H54 (cell line): ENCODE measurements at regions not wholly inside any gene's neighbourhood (a gene's known extent, or its start where the extent isn't known, plus 50 kb on each side); places are given as distances from the start of the nearest gene placed in this dataset.
"Not testable (repeated sequence)": the region's sequence is repeated elsewhere in the genome, so short reads cannot be mapped to it uniquely, and the experiment has no call there.

Experiments
- DNase-seq: peaks from one replicate; pipeline ENCODE4 v3.0.0; 2011; ENCODE audit warnings: low spot score, mixed read lengths; ENCODE audit not compliant: insufficient read length
- FAIRE-seq: peaks from 3 replicates; lab custom pipeline; 2011; peaks lifted over from hg19 to GRCh38; lab: Jason Lieb, UNC
- POLR2A ChIP-seq: IDR thresholded peaks from 2 replicates; pipeline ENCODE4 v1.6.1; 2011; ENCODE audit warnings: low read depth, mild to moderate bottlenecking, low read length

DNA sequence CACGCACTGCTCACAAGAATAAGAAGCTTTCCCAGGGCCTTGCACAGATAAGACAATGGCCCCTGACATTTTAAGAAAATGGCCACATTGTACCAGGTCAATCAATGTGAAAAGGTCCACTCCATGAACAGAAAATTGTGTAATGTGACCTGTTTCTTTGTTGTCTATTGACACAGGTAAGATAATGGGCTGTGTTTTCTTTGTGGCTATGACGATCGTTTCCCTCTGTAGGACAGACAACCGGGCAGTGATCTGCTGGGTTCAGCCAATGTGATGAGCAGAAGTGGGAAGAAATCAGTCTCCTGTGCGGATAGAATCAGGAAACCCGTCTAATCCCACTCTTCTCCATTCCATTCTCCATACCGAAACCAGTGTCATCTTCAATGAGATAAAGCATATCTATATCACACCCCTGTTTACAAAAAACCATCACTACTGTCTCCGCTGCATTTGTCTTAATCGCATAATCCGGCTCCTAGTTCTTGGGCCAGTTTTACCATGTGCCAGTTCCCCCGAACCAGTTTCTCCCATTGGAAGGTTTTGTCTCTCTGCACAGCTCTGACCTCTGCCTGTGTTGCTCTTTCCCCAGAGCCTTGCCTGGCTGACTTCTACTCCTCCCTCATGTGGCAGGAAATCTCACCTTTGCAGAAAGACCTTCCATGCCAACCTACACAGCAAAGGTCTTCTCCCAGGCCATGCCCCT is 66.9 kb upstream of the ATF7IP2 start:
- DNase-seq: no peak
- no peak for TF ChIP-seq POLR2A

DNA sequence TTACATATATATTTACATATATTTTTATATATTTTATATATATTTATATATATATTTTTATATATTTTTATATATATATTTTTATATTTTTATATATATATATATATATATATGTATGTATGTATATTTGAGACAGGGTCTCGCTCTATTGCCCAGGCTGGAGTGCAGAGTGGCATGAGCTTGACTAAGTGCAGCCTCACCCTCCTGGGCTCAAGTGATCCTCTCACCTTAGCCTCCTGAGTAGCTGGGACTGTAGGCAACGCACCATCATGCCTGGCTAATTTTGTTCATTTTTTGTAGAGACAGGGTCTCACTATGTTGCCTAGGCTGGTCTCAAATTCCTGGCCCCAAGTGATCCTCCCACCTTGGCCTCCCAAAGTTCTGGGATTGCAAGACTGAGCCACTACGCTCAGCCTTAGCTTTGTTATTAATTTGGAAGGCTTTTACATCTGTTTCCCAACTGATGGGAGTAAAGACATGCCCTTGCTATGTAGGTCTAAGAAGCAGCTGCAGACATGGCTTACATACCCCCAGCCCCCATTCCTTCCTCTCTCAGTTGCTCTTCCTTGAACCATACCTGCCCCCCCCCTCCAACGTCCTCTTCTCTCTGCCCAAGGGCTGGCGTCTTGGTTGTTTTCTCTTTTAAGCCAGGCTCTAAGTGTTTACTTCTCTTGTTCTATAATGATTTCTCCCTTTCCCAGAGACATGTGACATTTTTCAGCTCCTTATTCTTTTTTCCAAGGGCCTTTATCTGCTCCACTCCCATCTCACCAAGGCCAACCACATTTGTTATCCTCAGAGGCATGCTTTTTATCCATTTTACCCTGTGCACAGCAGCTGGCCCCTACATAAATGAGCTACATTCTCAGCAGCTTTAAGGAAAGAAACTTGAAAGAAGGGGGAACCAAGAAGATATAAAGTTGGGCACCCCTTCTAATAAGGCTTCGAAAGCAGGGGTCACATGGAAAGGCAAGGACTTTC is 64.2 kb upstream of the ATF7IP2 start:
- no peak for DNase-seq
- TF ChIP-seq POLR2A: no peak
- no peak for FAIRE-seq

More for the DNA sequence above, 66.9 kb upstream of the ATF7IP2 start:
- FAIRE-seq: no peak

DNA sequence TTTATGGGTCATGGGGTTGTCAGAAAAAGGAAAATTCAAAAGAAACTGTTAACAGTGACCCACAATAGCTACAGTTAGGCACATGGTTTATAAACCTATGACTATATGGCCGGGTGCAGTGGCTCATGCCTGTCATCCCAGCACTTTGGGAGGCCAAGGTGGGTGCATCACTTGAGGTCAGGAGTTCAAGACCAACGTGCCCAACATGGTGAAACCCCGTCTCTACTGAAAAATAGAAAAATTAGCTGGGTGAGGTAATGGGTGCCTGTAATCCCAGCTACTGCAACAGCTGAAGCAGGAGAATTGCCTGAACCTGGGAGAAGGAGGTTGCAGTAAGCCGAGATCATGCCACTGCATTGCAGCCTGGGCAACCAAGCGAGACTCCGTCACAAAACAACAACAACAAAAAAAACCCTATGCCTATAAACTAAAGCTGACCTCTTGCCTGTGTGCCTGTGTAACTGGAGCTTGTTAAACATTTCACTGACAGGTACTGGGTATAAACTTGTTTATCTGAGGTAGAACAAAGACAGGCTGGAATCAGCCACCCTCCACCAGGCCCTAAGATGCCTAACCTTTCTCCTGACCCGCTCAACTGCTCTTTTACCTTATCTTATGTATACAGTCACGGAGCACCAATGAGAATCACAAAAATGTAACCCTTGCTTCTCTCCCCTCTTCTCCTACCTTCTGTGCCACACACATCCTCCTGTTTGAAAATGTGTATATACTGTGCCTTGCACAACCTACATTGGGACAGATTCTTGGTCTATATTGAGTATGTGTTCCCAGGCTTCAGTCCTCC is 62.9 kb upstream of the ATF7IP2 start:
- TF ChIP-seq POLR2A: no peak
- no peak for DNase-seq

DNA sequence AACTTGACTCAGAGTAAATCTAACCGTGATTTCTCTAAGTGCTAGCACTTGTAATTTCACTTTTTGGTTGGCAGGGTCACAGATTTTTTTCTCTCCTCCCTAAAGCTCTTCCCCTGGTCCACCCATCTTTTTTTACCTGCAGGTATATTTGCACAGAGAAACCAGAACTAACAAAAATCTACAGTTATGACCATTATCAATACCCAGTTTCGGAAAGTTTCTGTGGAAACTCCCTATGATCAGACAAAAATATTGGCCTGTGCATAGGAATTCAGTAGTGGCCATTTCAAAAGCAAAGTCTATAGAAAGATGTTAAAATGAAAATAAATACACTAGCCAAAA is 62.4 kb upstream of the ATF7IP2 start:
- TF ChIP-seq POLR2A: no peak
- DNase-seq: no peak
- no peak for FAIRE-seq

More for the DNA sequence above, 62.9 kb upstream of the ATF7IP2 start:
- FAIRE-seq: no peak

DNA sequence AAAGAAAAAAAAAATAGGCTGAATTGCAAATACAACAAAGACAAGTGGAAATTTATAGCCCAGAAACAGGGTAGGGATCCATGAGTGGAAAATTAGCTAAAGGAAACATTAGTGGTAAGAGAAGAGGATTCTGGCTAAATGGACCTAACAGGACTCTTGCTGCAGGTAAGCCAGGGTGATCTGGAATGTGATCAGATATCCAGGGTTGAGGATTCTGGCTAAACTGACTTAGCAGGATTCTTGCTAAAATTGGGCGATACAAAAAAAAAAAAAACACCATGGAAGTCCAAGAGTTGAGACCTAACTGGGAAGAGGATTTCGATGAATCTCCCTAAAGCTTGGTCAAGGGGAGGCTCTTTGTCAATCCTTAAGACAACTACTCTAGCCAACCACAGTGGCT is 61.7 kb upstream of the ATF7IP2 start:
- TF ChIP-seq POLR2A: no peak
- no peak for FAIRE-seq
- DNase-seq: no peak

DNA sequence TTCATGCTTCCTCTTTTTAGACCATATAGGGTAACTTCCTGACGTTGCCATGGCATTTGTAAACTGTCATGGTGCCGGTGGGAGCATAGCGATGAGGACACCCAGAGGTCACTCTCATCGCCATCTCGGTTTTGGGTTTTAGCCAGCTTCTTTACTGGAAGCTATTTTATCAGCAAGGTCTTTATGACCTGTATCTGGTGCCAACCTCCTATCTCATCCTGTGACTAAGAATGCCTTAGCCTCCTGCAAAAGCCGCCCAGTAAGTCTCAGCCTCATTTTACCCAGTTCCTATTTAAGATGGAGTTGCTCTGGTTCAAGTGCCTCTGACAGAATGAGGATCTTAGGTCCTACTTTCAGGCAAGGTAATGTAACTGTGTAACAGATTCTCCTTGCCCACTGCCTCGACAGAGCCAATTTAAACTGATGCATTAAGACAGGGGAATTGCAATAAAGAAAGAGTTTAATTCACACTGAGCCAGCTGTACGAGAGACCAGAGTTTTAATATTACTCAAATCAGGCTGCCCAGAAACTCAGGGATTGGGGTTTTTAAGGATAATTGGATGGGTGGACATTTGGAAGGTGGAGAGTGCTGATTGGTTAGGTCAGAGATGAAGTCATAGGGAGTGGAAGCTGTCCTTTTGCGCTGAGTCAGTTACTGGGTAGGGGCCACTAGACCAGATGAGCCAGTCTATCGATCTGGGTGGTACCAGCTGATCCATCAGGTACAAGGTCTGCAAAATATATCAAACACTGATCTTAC is 59.9 kb upstream of the ATF7IP2 start:
- DNase-seq (no peak), FAIRE-seq (no peak)

DNA sequence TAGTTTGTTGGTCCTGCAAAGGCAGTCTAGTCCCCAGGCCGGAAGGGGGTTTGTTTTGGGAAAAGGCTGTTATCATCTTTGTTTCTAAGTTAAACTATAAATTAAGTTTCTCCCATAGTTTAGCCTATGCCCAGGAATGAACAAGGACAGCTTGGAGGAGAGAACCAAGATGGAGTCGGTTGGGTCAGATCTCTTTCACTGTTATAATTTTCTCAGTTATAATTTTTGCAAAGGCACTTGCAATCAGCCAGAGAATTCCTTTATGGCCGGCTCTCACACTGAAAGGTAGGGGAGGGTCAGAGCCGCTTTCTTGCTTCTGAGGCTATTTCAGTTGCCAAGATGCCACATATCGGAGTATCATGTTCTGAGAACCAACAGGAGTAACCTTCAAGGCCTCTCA is 59.2 kb upstream of the ATF7IP2 start:
- DNase-seq: no peak
- TF ChIP-seq POLR2A: no peak
- FAIRE-seq: no peak

More for the DNA sequence above, 59.9 kb upstream of the ATF7IP2 start:
- no peak for TF ChIP-seq POLR2A

DNA sequence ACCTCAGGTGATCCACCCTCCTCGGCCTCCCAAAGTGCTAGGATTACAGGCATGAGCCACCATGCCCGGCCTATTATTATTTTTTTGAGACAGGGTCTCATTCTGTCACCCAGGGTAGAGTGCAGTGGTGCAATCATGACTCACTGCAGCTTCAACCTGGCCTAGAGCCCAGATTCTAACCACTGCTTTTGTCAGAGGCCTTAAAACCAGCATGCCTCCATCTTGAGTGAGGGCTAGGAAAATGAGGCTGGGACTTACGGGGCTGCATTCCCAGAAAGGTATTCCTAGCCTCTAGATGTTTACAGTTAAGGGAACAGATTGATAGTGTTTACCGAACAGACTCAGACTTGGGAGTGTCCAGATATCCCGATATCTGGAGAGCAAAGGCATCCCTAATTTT is 57.6 kb upstream of the ATF7IP2 start:
- FAIRE-seq, DNase-seq: not testable (repeated sequence)

DNA sequence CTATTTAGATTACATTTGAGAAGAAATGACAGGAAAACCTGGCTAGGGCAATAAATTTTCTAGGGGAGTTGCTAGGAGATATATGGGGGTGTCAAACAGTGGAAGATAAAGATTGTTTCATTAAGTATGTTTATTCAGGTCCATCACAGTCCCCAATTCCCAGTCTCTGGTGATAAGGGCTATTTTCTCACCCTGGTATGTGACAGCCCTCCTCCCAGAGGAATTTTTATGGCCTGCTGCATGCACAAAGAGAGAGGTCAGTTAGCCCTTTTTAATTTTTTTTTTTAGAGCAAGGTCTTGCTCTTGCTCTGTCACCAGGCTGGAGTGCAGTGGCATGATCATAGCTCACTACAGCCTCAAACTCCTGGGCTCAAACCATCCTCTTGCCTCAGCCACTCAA is 53.6 kb upstream of the ATF7IP2 start:
- FAIRE-seq (no peak), DNase-seq (no peak)
- TF ChIP-seq POLR2A: no peak

DNA sequence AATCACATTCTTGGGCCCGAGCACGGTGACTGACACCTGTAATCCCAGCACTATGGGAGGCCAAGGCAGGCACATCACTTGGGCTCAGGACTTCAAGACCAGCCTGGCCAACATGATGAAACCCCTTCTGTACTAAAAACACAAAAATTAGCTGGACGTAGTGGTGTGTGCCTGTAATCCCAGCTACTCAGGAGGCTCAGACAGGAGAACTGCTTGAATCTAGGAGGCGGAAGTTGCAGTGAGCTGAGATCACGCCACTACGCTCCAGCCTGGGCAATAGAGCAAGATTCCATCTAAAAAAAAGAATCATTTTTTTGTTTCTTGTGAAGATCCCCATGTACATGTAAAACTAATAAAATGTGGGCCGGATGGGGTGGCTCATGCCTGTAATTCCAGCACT is 53.1 kb upstream of the ATF7IP2 start:
- DNase-seq (no peak), FAIRE-seq (no peak)
- TF ChIP-seq POLR2A: no peak

DNA sequence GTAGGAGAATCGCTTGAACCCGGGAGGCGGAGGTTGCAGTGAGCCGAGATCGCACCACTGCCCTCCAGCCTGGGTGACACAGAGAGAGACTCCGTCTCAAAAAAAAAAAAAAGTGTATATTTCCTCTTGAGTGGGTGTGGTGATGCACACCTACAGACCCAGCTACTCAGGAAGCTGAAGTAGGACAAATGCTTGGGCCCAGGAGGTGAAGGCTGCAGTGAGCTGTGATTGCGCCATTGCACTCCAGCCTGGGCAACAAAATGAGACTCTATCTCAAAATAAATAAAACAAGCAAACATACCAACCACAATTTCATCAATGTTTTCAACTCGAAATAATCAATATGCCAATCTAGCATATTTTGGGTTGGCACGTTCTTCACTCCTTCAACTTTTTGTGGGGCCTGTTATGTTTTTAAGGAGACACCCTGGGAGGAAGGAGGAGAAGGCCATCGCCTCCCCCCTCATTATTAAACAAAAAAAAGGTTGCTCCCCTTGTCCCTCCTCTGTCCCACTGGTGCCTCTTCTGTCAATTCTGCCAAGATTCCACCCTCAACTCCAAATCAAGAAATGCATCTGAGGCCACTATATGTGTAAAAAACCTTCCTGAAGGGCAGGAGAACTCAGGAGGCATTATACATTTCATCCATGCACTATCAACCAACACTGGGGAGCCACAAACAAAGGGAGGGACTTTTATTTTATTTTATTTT is 52.4 kb upstream of the ATF7IP2 start:
- FAIRE-seq (no peak), DNase-seq (no peak)
- no peak for TF ChIP-seq POLR2A

DNA sequence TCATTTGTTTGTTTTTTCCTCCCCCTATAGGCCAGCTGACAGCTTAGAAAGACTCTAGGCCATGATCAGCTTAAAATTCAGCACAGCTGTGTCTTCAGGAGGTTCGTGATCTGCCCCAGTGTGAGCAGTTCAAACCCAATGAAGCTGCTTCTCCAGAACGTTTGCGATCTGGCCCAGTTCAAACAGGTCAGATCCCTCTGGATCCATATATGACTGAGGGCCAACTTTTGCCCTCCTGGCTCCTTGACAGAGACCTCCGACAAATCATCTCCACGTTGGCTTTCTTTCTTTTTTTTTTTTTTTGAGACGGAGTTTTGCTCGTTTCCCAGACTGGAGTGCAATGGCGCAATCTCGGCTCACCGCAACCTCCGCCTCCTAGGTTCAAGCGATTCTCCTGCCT is 50.2 kb upstream of the ATF7IP2 start:
- no peak for TF ChIP-seq POLR2A
- FAIRE-seq: no peak
- no peak for DNase-seq
